Body of pancreas (tissue), 4 donors: ENCODE measurements at regions not wholly inside any gene's neighbourhood (a gene's known extent, or its start where the extent isn't known, plus 50 kb on each side); places are given as distances from the start of the nearest gene placed in this dataset.

Source experiments
- ATAC-seq: fragments of 150-250 bp; one replicate; pipeline ENCODE4 v1.9.1; 2016
- DNase-seq, 4 donors: peaks; one replicate each; pipeline ENCODE4 v3.0.0-alpha.2; 2019
- H3K27ac ChIP-seq, 4 donors: fragments of 200-600 bp; sonication (generic); 1 replicate in 3 of 4; 2 replicates in 1 of 4; pipeline versions ENCODE4 v1.5.1 to v1.6.1; 2016 to 2019; ENCODE audit warnings: mild to moderate bottlenecking in 1 of 4, mixed read lengths in 1 of 4, moderate library complexity in 1 of 4
- H3K27me3 ChIP-seq, 2 donors: fragments of 200-600 bp; sonication (generic); one replicate each; pipeline ENCODE4 v1.6.0; 2016; ENCODE audit warnings: mild to moderate bottlenecking in 1 of 2
- H3K36me3 ChIP-seq, 2 donors: fragments of 200-600 bp; sonication (generic); replicated peaks in 1 of 2; 2 replicates each; pipeline ENCODE4 v1.5.1; 2016; ENCODE audit warnings: low read depth in 2 of 2; ENCODE audit not compliant: insufficient read depth in 1 of 2
- H3K4me1 ChIP-seq: fragments of 200-600 bp; sonication (generic); one replicate; pipeline ENCODE4 v1.6.0; 2016
- H3K4me3 ChIP-seq, 2 donors: fragments of 200-600 bp; sonication (generic); 1 replicate in 1 of 2; 2 replicates in 1 of 2; pipeline ENCODE4 v1.5.1; 2016 to 2019
- H3K9me3 ChIP-seq, 3 donors: fragments of 200-600 bp; sonication (generic); 1 replicate in 2 of 3; 2 replicates in 1 of 3; pipeline ENCODE4 v1.5.1; 2016
- POLR2A ChIP-seq, 3 donors: fragments of 450-650 bp; IDR thresholded peaks; one replicate each; pipeline ENCODE4 v1.6.1; 2016; ENCODE audit warnings: antibody characterized with exemption in 3 of 3, mild to moderate bottlenecking in 2 of 3
- WGBS, 2 donors: methylation state at CpG; one replicate each; pipeline ENCODE4 v1.1.5; 2017; 5-methylcytosine and 5-hydroxymethylcytosine counted together
- intact Hi-C: fragments of 100-400 bp; cut with DNase I; formaldehyde crosslinking; loops from one replicate; pipeline ENCODE4 v1.15.1; 2023
- TF ChIP-seq, protein P1 (sequence below), 7 experiments: fragments of 450-650 bp in 4 of 7; fragments of 200-600 bp in 3 of 7; sonication (generic) in 3 of 7; IDR thresholded peaks; one replicate each; pipeline ENCODE4 v1.5.1; 2016 to 2019; ENCODE audit warnings: antibody characterized with exemption in 7 of 7

DNA sequence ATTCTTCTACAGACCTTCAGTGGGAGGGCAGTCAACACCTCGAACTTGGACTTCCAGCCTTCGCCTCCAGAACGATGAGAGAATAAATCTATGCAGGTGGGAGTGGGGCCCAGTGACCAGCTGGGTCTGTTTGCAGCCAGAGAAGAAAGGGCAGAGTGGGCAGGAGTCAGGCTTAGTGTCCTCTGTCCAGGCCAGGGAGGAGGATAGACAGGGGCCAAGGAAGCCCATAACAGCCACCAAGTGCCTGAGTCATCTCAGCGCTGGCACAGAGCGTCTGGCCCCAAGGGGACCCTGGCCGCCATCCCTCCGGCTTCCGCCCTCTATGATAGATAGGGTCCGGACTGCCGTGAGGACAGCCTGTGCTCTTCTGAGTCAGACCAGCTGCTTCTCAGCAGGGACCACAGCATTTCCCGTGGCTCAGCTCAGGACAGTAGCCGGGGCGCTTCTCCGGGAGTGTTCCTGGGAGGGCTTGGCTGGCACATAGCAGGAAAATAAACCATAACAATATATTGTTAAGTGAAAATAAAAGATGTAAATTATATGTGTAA lies 133.1 kb upstream of the C1orf174 start:
- intact Hi-C loops, result no loop called here
- WGBS, 2 donors, result 69% methylated on average over 13 to 14 of the region's 14 CpGs
- no peaks in the 10 kb centered on the region for H3K36me3 ChIP-seq
- peaks cover 0 to 3% (median 0%) of the 10 kb centered on the region in 3 donors for H3K9me3 ChIP-seq
- no peak for TF ChIP-seq POLR2A (IDR thresholded peaks at IDR 0.05)
- TF ChIP-seq, protein P1, sequence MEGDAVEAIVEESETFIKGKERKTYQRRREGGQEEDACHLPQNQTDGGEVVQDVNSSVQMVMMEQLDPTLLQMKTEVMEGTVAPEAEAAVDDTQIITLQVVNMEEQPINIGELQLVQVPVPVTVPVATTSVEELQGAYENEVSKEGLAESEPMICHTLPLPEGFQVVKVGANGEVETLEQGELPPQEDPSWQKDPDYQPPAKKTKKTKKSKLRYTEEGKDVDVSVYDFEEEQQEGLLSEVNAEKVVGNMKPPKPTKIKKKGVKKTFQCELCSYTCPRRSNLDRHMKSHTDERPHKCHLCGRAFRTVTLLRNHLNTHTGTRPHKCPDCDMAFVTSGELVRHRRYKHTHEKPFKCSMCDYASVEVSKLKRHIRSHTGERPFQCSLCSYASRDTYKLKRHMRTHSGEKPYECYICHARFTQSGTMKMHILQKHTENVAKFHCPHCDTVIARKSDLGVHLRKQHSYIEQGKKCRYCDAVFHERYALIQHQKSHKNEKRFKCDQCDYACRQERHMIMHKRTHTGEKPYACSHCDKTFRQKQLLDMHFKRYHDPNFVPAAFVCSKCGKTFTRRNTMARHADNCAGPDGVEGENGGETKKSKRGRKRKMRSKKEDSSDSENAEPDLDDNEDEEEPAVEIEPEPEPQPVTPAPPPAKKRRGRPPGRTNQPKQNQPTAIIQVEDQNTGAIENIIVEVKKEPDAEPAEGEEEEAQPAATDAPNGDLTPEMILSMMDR (IDR thresholded peaks at IDR 0.05), result no peak
- no peak overlapping the region for H3K4me3 ChIP-seq
- DNase-seq (no peak), ATAC-seq (no peak)
- no peaks in the 10 kb centered on the region for H3K4me1 ChIP-seq
- no peak overlapping the region for H3K27ac ChIP-seq
- H3K27me3 ChIP-seq, result no peaks in the 10 kb centered on the region

DNA sequence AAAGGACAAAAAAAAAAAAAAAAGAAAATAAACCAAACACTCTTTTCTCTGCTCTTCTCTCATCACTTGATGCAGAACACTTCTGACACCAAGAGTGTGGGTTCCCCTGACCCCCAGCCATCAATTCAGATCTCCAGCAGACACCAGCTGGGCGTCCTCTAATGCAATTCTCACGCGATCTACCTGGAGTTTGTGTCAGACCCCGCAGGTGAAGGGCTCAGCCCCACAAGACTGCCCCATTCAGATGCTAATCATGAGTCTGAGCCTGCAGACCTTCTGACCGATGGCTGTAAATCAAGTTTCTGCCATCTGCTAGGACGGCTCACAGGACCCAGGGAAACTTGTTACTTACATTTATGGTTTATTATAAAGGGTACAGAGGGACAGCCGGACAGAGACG lies 133.6 kb upstream of the C1orf174 start:
- Histone ChIP-seq H3K4me3 (no peak overlapping the region), H3K9me3 (peaks cover 0 to 3% (median 0%) of the 10 kb centered on the region in 3 donors), H3K27me3 (no peaks in the 10 kb centered on the region), H3K4me1 (no peaks in the 10 kb centered on the region), H3K36me3 (no peaks in the 10 kb centered on the region), H3K27ac (no peak overlapping the region)
- DNase-seq (no peak), ATAC-seq (no peak)
- TF ChIP-seq POLR2A (IDR thresholded peaks at IDR 0.05), result no peak
- TF ChIP-seq, protein P1 (IDR thresholded peaks at IDR 0.05), result no peak
- WGBS, 2 donors, result 30% methylated on average over 7 to 8 of the region's 8 CpGs
- intact Hi-C loops, result no loop called here

DNA sequence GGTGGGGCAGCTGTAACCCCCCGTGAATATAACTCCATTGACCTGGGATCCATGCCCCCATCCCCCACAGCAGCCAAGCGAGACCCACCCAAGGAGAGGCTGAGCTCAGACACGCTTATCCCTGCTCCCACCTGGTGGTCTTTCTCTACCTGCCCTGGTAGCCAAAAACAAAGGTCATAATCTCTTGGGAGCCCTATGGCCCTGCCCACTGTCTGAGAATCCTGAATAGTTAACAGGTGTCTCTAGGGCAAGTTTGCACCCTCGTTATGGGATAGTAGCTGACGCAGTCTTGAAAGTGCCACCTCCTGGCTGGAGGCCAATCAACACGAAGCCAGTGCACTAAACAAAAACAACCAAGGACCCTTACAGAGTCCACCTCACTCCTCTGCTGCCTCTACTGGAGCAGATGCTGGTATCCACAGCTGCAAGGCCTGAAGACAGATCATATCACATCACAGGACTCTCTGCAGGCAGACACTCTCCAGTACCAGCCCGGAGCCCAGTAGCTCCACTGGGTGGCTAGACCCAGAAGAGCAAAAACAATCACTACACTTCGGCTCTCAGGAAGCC lies 134.3 kb upstream of the C1orf174 start:
- TF ChIP-seq POLR2A (IDR thresholded peaks at IDR 0.05), result no peak
- TF ChIP-seq, protein P1 (IDR thresholded peaks at IDR 0.05), result no peak
- intact Hi-C loops, result no loop called here
- 42 to 48% methylated on average over 4 to 8 of the region's 8 CpGs for WGBS, 2 donors
- no peaks in the 10 kb centered on the region for H3K36me3 ChIP-seq
- no peak overlapping the region for H3K4me3 ChIP-seq
- DNase-seq (no peak), ATAC-seq (no peak)
- H3K9me3 ChIP-seq, result peaks cover 0 to 3% (median 0%) of the 10 kb centered on the region in 3 donors
- no peaks in the 10 kb centered on the region for H3K27me3 ChIP-seq
- H3K4me1 ChIP-seq, result no peaks in the 10 kb centered on the region
- H3K27ac ChIP-seq, result no peak overlapping the region

DNA sequence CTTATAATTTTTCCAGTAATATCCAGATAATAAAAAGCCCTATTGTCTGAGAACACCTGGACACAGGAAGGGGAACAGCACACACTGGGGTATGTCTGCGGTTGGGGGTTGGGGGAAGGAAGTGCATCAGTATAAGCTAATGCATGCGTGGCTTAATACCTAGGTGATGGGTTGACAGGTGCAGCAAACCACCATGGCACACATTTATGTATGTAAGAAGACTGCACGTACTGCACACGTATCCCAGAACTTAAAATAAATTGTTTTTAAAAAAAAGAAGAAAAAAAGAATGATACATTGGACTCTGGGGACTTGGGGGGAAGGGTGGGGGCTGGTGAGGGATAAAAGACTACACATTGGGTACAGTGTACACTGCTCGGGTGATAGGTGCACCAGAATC lies 144.9 kb upstream of the C1orf174 start:
- ATAC-seq (no peak), DNase-seq (no peak)
- Histone ChIP-seq H3K36me3 (no peaks in the 10 kb centered on the region), H3K4me1 (no peaks in the 10 kb centered on the region), H3K27me3 (no peaks in the 10 kb centered on the region), H3K27ac (no peak overlapping the region), H3K4me3 (no peak overlapping the region), H3K9me3 (no peaks in the 10 kb centered on the region)
- no peak for TF ChIP-seq POLR2A (IDR thresholded peaks at IDR 0.05)
- TF ChIP-seq, protein P1 (IDR thresholded peaks at IDR 0.05), result no peak
- 34 to 46% methylated on average over 5 of the region's 5 CpGs for whole genome bisulfite sequencing, 2 donors
- intact Hi-C loops, result no loop called here

DNA sequence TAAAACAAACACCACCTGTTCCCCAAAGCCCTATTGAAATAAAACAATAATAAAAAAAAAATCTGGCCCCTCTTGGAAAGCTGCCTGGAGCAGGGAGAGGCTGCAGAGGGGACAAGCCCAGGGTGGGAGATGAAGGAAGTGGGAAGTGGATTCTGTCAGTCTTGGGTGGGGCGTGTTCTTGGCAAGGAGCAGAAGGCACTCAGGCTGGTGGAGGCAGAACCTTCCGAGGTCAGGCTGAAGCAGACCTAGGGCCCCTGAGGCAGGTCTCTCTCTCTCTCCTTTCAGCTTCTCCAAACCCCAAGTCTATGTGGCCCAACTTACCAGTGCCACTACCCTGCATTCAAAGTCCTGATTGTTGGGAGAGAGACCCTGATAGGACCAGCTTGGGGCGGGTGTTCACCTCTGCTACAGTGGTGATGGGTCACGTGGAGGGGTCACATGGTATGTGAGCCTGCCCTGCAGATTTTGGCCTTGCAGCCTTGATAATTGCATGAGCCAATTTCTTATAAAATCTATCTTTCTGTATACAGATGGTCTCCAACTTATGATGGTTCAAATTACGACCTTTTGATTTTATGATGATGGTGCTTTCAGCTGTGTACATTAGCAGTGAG lies 145.4 kb upstream of the C1orf174 start:
- WGBS, 2 donors, result 41 to 57% methylated on average over 5 of the region's 5 CpGs
- H3K36me3 ChIP-seq, result no peaks in the 10 kb centered on the region
- no peaks in the 10 kb centered on the region for H3K9me3 ChIP-seq
- no peak overlapping the region for H3K27ac ChIP-seq
- intact Hi-C loops, result no loop called here
- no peak for TF ChIP-seq POLR2A (IDR thresholded peaks at IDR 0.05)
- TF ChIP-seq, protein P1 (IDR thresholded peaks at IDR 0.05), result no peak
- no peaks in the 10 kb centered on the region for H3K4me1 ChIP-seq
- ATAC-seq (no peak), DNase-seq (no peak)
- H3K4me3 ChIP-seq, result no peak overlapping the region
- no peaks in the 10 kb centered on the region for H3K27me3 ChIP-seq
